Keratinocyte (primary cell): ENCODE measurements at regions not wholly inside any gene's neighbourhood (a gene's known extent, or its start where the extent isn't known, plus 50 kb on each side); places are given as distances from the start of the nearest gene placed in this dataset.
A peak's percentile ranks its signal among the peaks of the same experiment; 100 is the strongest.

Experiments
- DNase-seq: peaks from one replicate; pipeline ENCODE4 v3.0.0-alpha.2; 2011; ENCODE audit warnings: low read depth, missing footprints, low spot score
- FAIRE-seq: peaks from 2 replicates; lab custom pipeline; 2011; peaks lifted over from hg19 to GRCh38; lab: Jason Lieb, UNC
- H2AFZ ChIP-seq: 2 replicates; pipeline ENCODE4 v1.6.0; 2012; ENCODE audit warnings: low read length, control low read depth, inconsistent platforms; ENCODE audit not compliant: control insufficient read depth
- H3K27ac ChIP-seq: 2 replicates; pipeline ENCODE4 v1.5.1; 2011; ENCODE audit warnings: low read length; ENCODE audit not compliant: control insufficient read depth, insufficient read depth
- H3K27me3 ChIP-seq: 3 replicates; pipeline ENCODE4 v1.6.0; 2011; ENCODE audit warnings: low read length; ENCODE audit not compliant: control insufficient read depth, insufficient read depth; ENCODE audit errors: extremely low read depth
- H3K36me3 ChIP-seq, 2 experiments: 2 replicates in 1 of 2; 3 replicates in 1 of 2; pipeline ENCODE4 v1.5.1; 2011; ENCODE audit warnings: low read length in 2 of 2, mild to moderate bottlenecking in 1 of 2; ENCODE audit not compliant: control insufficient read depth in 2 of 2, insufficient read depth in 2 of 2; ENCODE audit errors: extremely low read depth in 1 of 2
- H3K4me1 ChIP-seq: 3 replicates; pipeline ENCODE4 v1.5.1; 2011; ENCODE audit warnings: low read length; ENCODE audit not compliant: control insufficient read depth, insufficient read depth; ENCODE audit errors: extremely low read depth
- H3K4me2 ChIP-seq: 3 replicates; pipeline ENCODE4 v1.6.0; 2011; ENCODE audit warnings: low read depth, low read length; ENCODE audit not compliant: control insufficient read depth, insufficient read depth; ENCODE audit errors: extremely low read depth
- H3K4me3 ChIP-seq, 3 experiments: fragments of 200-600 bp in 1 of 3; sonication (generic) in 1 of 3; 2 replicates in 2 of 3; 3 replicates in 1 of 3; pipeline ENCODE4 v1.5.1; 2011 to 2016; ENCODE audit warnings: low read length in 3 of 3, mild to moderate bottlenecking in 3 of 3, control low read depth in 2 of 3, inconsistent platforms in 1 of 3, low read depth in 1 of 3, mixed read lengths in 1 of 3, mixed run types in 1 of 3, moderate library complexity in 1 of 3; ENCODE audit not compliant: control insufficient read depth in 2 of 3, insufficient read depth in 2 of 3; ENCODE audit errors: extremely low read depth in 1 of 3
- H3K79me2 ChIP-seq: 2 replicates; pipeline ENCODE4 v1.6.0; 2012; ENCODE audit warnings: low read length; ENCODE audit not compliant: control insufficient read depth, insufficient read depth
- H3K9ac ChIP-seq: 3 replicates; pipeline ENCODE4 v1.6.0; 2011; ENCODE audit warnings: low read length; ENCODE audit not compliant: control insufficient read depth, insufficient read depth; ENCODE audit errors: extremely low read depth
- H3K9me1 ChIP-seq: 3 replicates; pipeline ENCODE4 v1.6.0; 2011; ENCODE audit warnings: low read length; ENCODE audit not compliant: control insufficient read depth, insufficient read depth; ENCODE audit errors: extremely low read depth
- H3K9me3 ChIP-seq: 2 replicates; pipeline ENCODE4 v1.5.1; 2012; ENCODE audit warnings: low read depth, low read length; ENCODE audit not compliant: control insufficient read depth
- H4K20me1 ChIP-seq: 3 replicates; pipeline ENCODE4 v1.6.0; 2011; ENCODE audit warnings: low read length; ENCODE audit not compliant: control insufficient read depth, insufficient read depth; ENCODE audit errors: extremely low read depth
- CTCF ChIP-seq, 3 experiments: IDR thresholded peaks in 1 of 3; conservative IDR thresholded peaks in 1 of 3; optimal IDR thresholded peaks in 1 of 3; 2 replicates in 2 of 3; 3 replicates in 1 of 3; pipeline versions ENCODE3 to v1.5.1; 2011; ENCODE audit warnings: low read length in 3 of 3, mild to moderate bottlenecking in 3 of 3, moderate library complexity in 2 of 3, control low read depth in 1 of 3, inconsistent platforms in 1 of 3; ENCODE audit not compliant: insufficient read depth in 2 of 3; ENCODE audit errors: extremely low read depth in 1 of 3
- EZH2 ChIP-seq: IDR thresholded peaks from one replicate; pipeline ENCODE4 v1.6.1; 2012; ENCODE audit warnings: inconsistent platforms, mild to moderate bottlenecking, low read length, moderate library complexity
- dilution Hi-C: fragments of 300-500 bp; cut with MboI; formaldehyde crosslinking; loops from one replicate; pipeline ENCODE4 v1.7.0; 2020; ENCODE audit warnings: low sequenced_read_pairs; ENCODE audit not compliant: extremely low pct_ligation_motif_present

GRCh38 chr1:80779275-80779674, 1021.5 kb upstream of the ADGRL2 start:
- no peak for TF ChIP-seq EZH2
- TF ChIP-seq CTCF (optimal IDR thresholded peaks at IDR 0.05 in 1 of 3, IDR thresholded peaks at IDR 0.05 in 1 of 3, conservative IDR thresholded peaks at IDR 0.05 in 1 of 3; ENCODE audit: extremely low read depth in 1 of 3, insufficient read depth in 2 of 3, low read length in 3 of 3), result peak in 1 of 3 experiments; percentile 2
- Histone ChIP-seq H3K9ac (no peak overlapping the region), H3K9me1 (no peaks in the 10 kb centered on the region), H3K4me3 (no peak overlapping the region), H4K20me1 (no peaks in the 10 kb centered on the region), H3K9me3 (no peaks in the 10 kb centered on the region), H2AFZ (no peak overlapping the region), H3K4me1 (no peaks in the 10 kb centered on the region), H3K27me3 (no peaks in the 10 kb centered on the region), H3K79me2 (no peaks in the 10 kb centered on the region), H3K4me2 (no peak overlapping the region), H3K36me3 (no peaks in the 10 kb centered on the region), H3K27ac (no peak overlapping the region)
- DNase-seq (no peak), FAIRE-seq (no peak)
- dilution Hi-C loops, result no loop called here

DNA sequence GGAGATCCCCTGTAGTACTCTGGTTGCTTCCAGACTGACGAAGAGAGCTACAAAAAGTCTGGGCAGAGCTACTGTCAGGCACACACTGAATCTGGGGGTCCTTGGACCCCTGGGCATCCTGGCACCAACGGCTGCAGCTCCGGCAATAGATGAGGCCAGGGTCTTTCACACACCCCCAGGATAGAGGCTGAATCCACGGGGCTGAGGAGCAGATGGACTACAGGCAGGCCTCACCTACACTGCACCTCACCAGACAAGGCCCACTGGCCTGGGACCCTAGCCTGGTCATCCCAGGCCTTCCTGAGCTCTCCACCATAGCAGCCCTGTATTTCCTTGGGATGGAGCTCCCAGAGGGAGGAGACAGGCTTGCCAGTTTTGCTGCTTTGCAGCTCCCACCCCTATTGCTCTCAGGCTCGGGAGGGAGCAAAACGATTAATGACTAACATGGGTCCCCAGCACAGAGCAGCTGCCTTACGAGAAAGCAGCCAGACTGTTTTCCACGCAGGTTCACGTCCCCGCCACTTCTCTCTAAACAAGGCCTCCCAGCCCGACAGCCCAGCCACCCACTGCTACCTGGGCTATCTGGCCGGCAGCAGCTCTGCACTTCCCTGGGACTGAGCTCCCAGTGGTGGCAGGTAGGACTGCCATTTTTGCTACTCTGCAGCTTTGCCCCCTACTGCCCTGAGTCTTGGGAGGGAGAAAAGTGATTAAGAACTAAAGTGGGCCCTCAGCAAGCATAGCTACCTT, 1022.5 kb upstream of the ADGRL2 start:
- Histone ChIP-seq H3K27me3 (no peaks in the 10 kb centered on the region), H3K9me1 (no peaks in the 10 kb centered on the region), H3K9ac (no peak overlapping the region), H2AFZ (no peak overlapping the region), H3K36me3 (no peaks in the 10 kb centered on the region), H3K27ac (no peak overlapping the region), H3K4me2 (no peak overlapping the region), H4K20me1 (no peaks in the 10 kb centered on the region), H3K79me2 (no peaks in the 10 kb centered on the region), H3K4me3 (no peak overlapping the region), H3K4me1 (no peaks in the 10 kb centered on the region), H3K9me3 (no peaks in the 10 kb centered on the region)
- FAIRE-seq, result no peak
- DNase-seq, result no peak
- TF ChIP-seq CTCF (optimal IDR thresholded peaks at IDR 0.05 in 1 of 3, IDR thresholded peaks at IDR 0.05 in 1 of 3, conservative IDR thresholded peaks at IDR 0.05 in 1 of 3; ENCODE audit: extremely low read depth in 1 of 3, insufficient read depth in 2 of 3, low read length in 3 of 3), result no peak
- no peak for TF ChIP-seq EZH2
- dilution Hi-C loops, result no loop called here
